Renal cortex interstitium (tissue), 11 donors: ENCODE measurements at regions not wholly inside any gene's neighbourhood (a gene's known extent, or its start where the extent isn't known, plus 50 kb on each side); places are given as distances from the start of the nearest gene placed in this dataset.

Experiments used
- DNase-seq, 11 donors: peaks; one replicate each; pipeline ENCODE4 v3.0.0-alpha.2; 2013; ENCODE audit warnings: low read depth in 9 of 11, low spot score in 4 of 11; ENCODE audit errors: extremely low read depth in 1 of 11

DNA sequence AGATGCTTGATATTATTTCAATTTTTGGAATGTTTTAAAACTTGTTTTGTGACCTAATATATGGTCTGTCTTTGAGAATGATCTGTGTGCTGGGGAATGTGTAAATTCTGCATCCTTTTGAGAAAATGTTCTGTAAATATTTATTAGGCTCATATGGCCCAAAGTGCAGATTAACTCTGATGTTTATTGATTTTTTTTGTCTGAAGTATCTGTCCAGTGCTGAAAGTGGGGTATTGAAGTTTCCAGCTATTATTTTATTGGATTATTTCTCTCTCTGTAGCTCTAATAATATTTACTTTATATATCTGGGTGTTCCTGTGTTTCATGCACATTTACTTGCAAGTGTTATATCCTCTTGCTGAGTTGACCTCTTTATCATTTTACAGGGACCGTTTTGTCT lies 1397.2 kb downstream of the PLA2G4A start:
- DNase-seq: no peak

DNA sequence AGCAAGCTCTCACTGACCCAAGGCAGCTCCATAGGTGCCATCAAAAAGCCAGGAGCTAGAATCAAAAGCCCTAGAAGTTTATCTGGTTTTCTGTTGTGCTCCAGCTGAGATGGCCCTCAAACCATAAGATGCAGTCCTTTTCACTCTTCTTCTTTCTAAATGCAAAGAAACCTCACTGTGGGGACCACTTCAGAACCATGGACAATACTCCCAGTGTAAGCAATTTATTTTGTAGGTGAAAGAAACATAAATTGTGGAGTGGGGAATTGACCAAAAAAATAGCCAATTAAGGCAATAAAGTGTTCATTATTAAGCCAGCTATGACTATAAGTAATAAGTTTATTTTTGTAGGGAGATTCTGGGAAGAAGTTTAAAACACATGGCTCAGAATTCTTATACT lies 1399.9 kb downstream of the PLA2G4A start:
- DNase-seq: no peak

DNA sequence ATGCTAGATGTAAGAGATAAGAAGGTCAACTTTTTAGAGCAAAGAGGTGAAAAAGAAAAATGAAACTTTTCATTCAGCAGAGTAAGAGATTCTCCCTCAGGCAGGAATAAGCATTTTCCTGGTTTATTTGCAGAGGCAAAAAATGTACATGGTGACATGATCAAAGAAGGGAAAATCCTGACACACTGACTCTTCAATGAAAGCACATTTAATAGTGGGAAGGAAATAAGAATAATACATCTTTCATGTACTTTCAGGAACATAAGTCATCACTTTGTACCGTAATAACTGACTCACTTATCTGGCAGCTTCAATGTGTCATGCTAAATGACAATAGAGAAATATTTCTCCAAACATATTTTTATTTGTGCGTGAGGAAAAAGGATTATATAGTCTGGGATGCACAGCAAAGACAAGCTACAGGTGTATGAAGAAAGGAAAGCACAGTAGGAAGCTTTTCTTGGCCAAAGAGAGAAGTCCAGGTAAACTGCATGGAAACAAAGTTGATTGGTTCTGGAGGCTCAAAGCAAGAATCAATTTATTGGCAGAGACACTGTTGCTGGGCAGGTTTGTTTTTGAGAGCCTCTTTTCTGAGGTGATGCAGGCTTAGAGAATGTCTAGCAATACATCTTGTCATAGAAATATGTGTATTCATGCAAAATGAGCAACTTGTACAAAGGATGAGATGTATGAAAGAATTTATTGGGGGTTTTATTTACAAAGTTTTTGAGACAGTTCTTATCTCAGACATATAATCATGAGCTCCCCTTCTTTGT lies 1409.0 kb downstream of the PLA2G4A start:
- DNase-seq: no peak

DNA sequence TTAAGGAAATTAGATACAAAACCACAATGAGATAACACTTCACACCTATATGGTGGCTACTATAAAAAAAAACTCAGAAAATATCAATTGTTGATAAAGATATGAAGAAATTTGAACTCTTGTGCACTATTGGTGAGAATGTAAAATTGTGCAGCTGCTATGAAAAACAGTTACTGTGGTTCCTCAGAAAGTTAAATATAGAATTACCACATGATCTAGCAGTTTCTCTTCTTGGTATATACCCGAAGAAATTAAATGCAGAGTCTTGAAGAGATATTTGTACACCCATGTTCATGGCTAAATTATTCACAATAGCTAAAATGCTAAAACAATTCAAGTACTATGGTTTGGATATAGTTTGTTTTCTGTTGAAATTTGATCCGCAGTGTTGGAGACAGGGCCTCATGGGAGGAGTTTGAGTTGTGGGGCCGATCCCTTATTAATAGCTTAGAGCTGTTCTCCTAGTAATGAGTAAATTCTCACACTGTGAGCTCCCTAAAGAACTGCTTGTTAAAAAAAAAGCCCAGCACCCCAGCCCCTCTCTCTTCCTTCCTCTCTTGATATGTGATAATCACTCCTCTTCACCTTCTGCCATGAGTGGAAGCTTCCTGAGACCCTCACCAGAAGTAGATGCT lies 1412.1 kb downstream of the PLA2G4A start:
- no peak for DNase-seq

DNA sequence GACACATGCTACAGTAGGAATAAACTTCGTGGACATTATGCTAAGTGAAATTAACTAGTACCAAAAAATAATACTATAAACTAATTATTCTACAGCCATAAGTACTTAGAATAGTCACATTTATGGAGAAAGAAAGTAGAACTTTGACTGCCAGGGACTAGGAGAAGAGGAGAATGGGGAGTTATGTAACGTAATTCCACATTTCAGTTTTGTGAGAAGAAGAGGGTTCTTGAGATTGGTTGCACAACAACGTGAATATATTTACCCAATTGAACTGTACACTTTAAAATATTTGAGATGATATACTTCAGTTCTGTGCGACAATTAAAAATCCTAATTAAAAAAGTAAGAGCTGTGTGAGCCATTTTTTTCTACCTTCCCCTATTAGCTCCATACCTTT lies 1412.9 kb downstream of the PLA2G4A start:
- DNase-seq: no peak

DNA sequence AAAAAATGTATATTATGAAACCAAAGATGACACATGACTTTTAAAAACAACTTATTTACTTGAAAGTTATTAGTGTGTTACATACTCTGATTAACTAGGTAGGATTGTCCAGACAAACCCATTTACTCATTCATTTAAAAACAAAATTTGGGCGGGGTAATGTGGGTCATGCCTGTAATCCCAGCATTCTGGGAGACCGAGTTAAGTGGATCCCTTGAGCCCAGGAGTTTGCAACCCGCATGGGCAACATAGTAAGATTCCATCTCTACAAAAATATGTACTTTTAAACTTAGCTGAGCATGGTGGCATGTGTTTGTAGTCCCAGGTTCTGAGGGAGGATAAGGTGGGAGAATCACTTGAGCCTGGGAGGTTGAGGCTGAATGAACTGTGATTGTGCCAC lies 1414.7 kb downstream of the PLA2G4A start:
- no peak for DNase-seq

DNA sequence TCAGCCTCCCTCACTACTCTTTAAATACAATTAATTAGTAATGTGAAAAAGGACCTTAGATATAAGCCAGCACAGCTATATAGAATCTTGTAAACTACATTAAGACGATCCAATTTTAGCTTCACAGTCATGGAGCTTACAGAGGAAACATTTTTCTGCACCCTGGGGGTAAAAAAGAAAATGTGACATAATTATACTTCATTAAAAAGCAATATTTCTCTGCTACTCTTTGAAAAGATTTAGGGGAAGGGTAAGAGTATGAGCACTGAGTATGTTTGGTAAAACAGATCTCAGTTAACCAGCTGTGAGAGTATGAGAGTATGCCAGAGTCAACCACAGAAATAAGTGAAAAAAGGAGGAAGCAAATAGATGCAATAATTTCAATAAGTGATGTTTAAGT lies 1415.9 kb downstream of the PLA2G4A start:
- DNase-seq: no peak

DNA sequence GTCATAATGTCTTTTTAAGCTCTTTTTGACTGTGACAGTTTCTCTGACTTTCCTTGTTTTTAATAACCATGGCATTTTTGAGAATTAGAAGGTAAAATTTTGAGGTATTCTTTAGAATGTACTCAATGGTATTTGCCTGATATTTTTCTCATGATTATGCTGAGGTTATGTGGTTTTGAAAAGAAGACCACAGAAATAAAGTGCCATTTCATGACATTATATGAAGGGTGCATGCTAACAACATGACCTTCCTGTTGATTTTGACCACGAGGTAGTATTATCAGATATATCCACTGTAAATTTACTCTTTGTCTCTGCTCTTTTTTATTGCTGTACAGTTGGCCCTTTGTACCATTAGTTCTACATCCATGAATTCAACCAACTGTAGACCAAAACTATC lies 1418.5 kb downstream of the PLA2G4A start:
- no peak for DNase-seq

DNA sequence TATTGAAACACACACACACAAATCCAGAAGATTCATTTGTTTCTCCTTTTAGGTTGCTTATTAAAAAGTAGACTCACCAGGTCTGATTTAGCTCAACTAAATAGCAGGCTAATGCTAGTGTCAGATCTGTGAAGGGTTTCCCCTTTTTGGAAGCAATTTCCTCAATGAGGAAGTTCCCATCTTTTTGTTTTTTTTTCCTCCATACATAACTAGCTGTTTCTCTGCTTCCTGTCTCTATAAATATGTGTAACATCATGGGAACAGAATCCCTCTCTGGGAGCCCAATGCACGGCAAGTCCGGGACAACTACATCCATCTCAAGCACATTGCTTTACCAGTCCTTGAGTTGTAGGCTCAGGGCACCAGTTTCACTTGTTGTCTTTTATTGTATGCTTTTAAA lies 1421.1 kb downstream of the PLA2G4A start:
- no peak for DNase-seq

DNA sequence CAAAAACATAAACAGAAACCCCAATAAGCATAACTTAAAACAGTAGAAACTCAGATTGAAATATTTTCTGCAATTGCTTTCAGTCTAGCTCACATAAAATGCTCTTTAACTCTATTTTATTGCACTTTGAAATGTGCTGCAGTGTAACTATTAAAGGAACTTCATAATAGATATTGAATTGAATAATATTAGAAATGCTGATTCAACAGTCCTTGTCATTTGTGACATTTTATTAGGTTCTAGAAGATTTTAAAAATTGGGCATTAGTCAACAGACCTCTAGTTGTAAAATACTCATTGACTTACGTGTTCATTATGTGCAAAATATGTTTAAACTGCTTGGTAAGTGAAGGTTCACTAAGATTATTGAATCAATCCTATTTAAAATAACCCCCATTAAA lies 1422.3 kb downstream of the PLA2G4A start:
- no peak for DNase-seq

DNA sequence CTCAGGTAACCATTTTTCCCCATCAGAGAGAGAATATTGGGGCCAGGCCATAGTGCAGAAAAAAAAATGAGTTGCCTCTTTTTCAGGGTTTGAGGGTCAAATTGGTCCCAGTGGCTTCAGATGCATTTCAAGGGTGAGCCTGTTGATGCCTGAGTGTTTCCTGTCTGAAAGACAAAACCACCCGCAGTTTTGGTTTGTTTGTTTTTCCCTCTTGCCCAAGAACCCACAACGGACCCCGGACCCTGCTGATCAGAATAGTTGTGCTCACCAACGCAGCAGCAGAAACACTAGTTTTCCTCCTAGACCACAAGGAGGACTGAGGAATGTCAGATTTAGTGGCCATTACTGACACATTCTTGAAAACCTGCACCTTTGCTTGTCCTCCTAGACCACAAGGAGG lies 1433.1 kb downstream of the PLA2G4A start:
- no peak for DNase-seq

DNA sequence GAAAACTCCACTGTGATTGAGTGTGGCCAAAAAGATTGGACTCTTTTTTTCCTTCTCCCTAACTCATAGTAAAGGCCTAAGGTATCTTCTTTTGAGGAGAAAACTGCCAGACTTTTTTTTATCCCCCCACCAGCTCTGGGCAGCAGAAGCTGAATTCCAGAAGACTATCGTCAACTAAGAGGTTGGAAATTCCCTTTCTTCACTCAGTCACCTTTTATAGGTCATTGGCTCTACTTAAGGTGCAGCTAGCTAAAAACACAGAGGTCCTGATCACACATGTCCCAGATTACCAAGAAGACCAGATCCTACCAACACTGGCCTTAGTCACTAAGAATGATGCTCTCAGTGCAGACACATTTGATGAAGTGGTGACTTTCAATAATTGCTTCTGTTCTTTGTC lies 1441.2 kb downstream of the PLA2G4A start:
- no peak for DNase-seq

DNA sequence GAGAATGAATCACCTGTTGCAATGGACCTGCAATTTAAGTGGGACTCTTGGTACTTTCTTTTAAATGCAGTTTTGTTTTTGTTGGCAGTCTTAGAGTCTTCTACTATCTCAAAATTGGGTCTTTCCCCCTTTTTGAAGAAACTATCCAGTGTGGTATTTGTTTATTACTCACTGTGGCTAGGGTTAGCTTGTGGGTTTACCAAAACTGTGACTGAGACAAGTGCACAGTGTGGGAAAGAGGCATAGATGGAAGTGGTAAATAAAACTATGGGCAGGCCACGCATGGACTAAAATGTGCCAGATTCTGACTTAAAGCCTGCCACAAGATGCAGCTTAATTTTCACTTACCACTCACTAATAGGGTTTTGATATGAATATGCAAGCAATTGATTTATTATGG lies 1441.7 kb downstream of the PLA2G4A start:
- DNase-seq: no peak

DNA sequence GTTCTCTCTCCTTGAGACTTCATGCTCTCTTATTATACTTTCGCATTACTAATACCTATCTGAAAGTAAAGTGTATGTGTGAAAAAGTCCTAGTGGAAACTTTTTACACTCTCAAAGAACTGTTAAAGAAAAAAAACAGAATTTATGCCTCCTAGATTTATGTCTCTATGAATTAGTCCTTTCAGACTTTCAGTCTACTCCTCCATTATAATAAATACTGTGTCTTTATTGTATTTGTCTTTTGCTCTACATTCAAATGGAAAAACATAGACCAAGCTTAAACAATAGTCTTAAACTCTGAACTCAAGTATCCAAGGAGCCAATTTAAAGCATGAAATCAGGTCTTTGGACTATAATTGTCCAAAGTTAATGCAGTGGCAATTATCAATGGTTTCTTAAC lies 1449.0 kb downstream of the PLA2G4A start:
- DNase-seq: no peak

DNA sequence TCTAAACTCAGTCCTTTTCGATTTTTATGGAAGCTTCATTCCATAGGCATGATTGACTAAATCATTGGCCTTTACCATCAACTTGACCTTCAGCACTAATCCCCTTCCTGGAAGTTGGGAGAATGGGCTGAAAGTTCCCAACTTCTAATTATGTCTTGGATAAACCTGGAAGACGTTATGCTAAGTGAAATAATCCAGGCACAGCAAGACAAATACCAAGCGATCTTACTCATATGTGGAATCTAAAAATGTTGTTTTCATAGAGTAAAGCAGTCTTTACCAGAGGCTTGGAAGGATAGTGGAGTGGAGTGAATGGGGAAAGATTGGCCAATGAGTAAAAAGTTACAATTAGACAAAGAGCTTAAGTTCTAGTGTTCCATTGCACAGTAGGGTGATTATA lies 1453.2 kb downstream of the PLA2G4A start:
- DNase-seq: no peak

DNA sequence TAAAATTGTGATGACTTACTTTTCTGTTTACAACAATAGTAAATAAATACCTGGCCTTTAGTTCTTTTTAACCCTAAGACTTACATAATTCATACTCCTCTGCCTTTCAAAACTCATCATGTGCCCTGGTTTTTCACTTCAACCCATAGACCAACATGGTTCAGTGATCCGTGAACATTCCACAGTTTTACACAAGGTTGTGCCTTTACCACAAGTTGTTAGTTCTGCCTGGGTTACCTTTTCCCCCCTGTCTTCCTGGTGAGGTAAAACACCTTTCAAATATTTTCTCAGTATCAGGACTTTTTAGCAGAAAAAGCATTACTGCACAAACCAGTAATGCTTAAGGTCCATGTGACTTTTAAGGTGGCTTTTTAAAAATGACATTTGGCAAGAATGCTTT lies 1466.4 kb downstream of the PLA2G4A start:
- DNase-seq: peak in 9 of 11 donors; percentile 9 to 39 (median 16)

DNA sequence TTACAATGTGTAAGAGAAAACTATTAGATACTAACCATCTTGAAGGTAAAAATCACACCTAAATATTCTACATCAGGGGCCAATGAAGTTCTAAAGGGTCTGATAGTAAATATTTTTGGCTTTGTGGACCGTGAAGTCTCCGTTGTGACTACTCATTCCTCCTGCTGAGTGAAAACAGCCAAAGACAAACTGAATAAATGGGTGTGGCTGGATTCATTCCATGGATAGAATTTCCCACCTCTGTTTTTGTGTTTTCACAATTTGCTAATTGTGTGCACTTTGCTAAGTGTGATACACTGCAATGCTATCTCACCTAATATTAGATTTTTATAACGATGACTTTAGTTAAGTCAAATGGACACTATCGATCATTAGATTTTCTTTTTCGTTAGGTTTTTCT lies 1474.0 kb downstream of the PLA2G4A start:
- no peak for DNase-seq

DNA sequence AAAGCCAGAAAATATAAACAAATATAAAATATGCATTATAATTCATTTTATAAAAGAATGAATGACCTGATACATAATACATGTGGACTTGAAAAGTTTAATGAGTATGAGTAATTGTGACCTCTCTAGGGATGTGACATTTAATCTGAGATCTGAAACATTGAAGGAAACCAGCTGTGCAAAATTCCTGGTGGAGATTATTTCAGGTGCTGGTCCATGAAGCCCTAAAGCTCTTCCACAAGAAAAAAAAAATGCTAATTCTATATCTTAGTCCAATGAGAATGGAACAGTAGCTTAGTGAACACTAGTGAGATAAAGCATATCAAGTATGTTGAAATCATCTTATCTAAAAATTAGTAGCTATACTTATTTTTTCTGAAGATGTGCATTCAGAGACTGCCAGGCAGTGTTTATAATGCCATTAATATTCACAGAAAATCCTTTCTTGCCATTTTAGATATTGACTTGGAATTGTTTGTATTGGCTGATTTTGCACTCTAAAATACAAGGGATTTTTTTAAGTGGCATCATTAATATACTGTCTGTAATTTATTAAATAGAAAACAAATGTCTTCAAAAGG lies 1485.9 kb downstream of the PLA2G4A start:
- DNase-seq: peak in 1 of 11 donors; percentile 5

DNA sequence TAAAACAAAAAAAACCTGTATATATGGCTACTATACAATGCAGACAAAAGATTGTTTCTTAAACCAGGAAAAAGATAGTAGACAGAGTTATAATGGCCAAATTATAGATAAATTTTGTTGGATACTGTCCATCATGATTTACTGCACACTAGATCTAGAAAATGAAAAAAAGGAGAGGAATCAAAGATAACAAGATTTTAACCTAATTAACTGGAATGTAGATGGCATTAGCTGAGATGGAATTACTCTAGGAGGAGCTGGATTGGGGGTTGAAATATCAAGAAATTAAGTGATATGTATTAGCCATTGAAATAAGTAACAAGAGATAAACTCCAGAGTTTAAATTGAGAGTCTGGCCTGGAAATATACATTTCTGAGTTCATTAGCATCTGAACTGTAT lies 1489.1 kb downstream of the PLA2G4A start:
- no peak for DNase-seq

DNA sequence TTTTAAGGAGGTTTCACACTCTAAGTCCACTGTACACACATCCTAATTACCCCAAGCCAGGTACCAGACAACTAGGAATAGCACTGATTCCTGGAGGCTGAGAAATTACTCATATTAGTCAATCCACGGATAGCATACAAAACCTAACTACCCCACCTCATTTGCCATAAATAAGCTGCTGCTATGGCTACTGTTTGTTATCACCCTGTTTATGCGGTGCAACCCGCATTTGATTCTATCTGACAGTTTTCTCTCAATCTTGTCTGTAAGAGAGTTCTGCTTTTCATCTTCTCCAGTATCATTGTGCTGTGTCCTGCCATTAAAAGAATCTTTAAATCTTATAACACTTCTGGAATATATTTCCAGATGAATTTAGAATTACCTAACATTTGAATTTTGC lies 1496.5 kb downstream of the PLA2G4A start:
- no peak for DNase-seq

DNA sequence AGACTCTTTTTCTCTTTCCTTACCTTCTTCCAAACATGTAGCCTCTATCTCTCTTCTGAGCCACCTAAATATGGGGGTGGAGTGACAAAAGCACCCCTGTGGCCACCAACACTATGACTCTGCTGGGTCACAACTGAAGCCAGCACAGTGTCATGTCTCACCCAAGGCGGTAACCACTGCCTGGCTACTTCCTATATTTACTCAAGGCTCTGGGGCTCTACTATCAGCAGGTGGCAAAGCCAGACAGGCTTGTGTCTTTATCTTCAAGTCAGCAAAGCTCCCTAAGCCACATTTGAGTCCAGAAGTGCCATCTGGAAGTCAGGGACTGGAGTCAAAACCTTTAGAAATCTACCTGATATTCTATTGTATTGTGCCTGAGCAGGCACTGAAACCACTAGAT lies 1515.2 kb downstream of the PLA2G4A start:
- DNase-seq: no peak
